H1 (cell line): ENCODE measurements at regions not wholly inside any gene's neighbourhood (a gene's known extent, or its start where the extent isn't known, plus 50 kb on each side); places are given as distances from the start of the nearest gene placed in this dataset.

Source experiments
- CTCF ChIA-PET: fragments of 300-600 bp; sonication (Branson Sonifier 250); formaldehyde crosslinking; loops from one replicate; lab custom pipeline; 2021; ENCODE audit not compliant: partially characterized antibody; lab: Charles Lee
- POLR2A ChIA-PET: fragments of 300-600 bp; sonication (Branson Sonifier 250); formaldehyde crosslinking; loops from one replicate; lab custom pipeline; 2021; ENCODE audit warnings: inconsistent platforms; ENCODE audit not compliant: partially characterized antibody; lab: Charles Lee
- DNase-seq, 2 experiments: peaks; one replicate each; pipeline versions ENCODE4 v3.0.0 to v3.0.0-alpha.2; 2010 to 2022; ENCODE audit warnings: low spot score in 2 of 2, low read depth in 1 of 2, mixed read lengths in 1 of 2
- FAIRE-seq: peaks from 2 replicates; lab custom pipeline; 2011; peaks lifted over from hg19 to GRCh38; lab: Jason Lieb, UNC
- H2AFZ ChIP-seq: 2 replicates; pipeline ENCODE4 v1.8.1; 2012; ENCODE audit warnings: low read length, inconsistent platforms
- H2AK5ac ChIP-seq: 2 replicates; pipeline ENCODE4 v1.6.1; 2013; ENCODE audit warnings: low read depth, low read length
- H2BK120ac ChIP-seq: replicated peaks from 2 replicates; pipeline ENCODE3; 2013; ENCODE audit warnings: low read depth, low read length, inconsistent platforms
- H2BK12ac ChIP-seq: 2 replicates; pipeline ENCODE4 v1.6.1; 2013; ENCODE audit warnings: low read depth, low read length
- H2BK15ac ChIP-seq: 2 replicates; pipeline ENCODE4 v1.6.1; 2013; ENCODE audit warnings: low read length
- H2BK20ac ChIP-seq: 2 replicates; pipeline ENCODE4 v1.6.1; 2013; ENCODE audit warnings: low read length
- H2BK5ac ChIP-seq: 2 replicates; pipeline ENCODE4 v1.6.1; 2013; ENCODE audit warnings: low read depth, low read length
- H3K14ac ChIP-seq: 2 replicates; pipeline ENCODE4 v1.6.1; 2013; ENCODE audit warnings: inconsistent platforms; ENCODE audit not compliant: insufficient read length
- H3K18ac ChIP-seq: 2 replicates; pipeline ENCODE4 v1.6.1; 2013; ENCODE audit warnings: low read length; ENCODE audit errors: extremely low read depth
- H3K23ac ChIP-seq: 2 replicates; pipeline ENCODE4 v1.6.1; 2013; ENCODE audit warnings: inconsistent platforms; ENCODE audit not compliant: insufficient read length
- H3K23me2 ChIP-seq: 2 replicates; pipeline ENCODE4 v1.6.1; 2013; ENCODE audit warnings: low read depth, low read length
- H3K27ac ChIP-seq: 2 replicates; pipeline ENCODE4 v1.6.1; 2011; ENCODE audit warnings: low read depth, low read length, inconsistent platforms
- H3K27me3 ChIP-seq, 4 experiments: replicated peaks in 1 of 4; 1 replicate in 1 of 4; 2 replicates in 3 of 4; pipeline versions ENCODE4 v1.6.1 to v1.8.1; 2011 to 2013; ENCODE audit warnings: low read length in 3 of 4, mild to moderate bottlenecking in 3 of 4, inconsistent platforms in 2 of 4, mixed read lengths in 2 of 4, moderate library complexity in 1 of 4; ENCODE audit not compliant: control insufficient read depth in 3 of 4, insufficient read depth in 3 of 4; ENCODE audit errors: extremely low read depth in 1 of 4
- H3K36me3 ChIP-seq, 4 experiments: 2 replicates each; pipeline versions ENCODE4 v1.6.1 to v1.8.1; 2011 to 2013; ENCODE audit warnings: mild to moderate bottlenecking in 4 of 4, low read length in 3 of 4, moderate library complexity in 2 of 4, control low read depth in 1 of 4, inconsistent platforms in 1 of 4; ENCODE audit not compliant: insufficient read depth in 4 of 4, control insufficient read depth in 2 of 4
- H3K4ac ChIP-seq: replicated peaks from 2 replicates; pipeline ENCODE3; 2013; ENCODE audit warnings: low read length, low read depth, mixed read lengths, inconsistent platforms; ENCODE audit not compliant: insufficient read length
- H3K4me1 ChIP-seq, 4 experiments: replicated peaks in 1 of 4; 1 replicate in 1 of 4; 2 replicates in 3 of 4; pipeline versions ENCODE4 v1.6.1 to v1.8.1; 2011 to 2013; ENCODE audit warnings: low read length in 3 of 4, inconsistent platforms in 2 of 4, mixed read lengths in 1 of 4; ENCODE audit not compliant: insufficient read depth in 4 of 4, control insufficient read depth in 3 of 4
- H3K4me2 ChIP-seq, 2 experiments: 2 replicates each; pipeline versions ENCODE4 v1.6.1 to v1.8.1; 2011 to 2013; ENCODE audit warnings: low read depth in 2 of 2, low read length in 2 of 2, control low read depth in 1 of 2, inconsistent platforms in 1 of 2, mild to moderate bottlenecking in 1 of 2; ENCODE audit not compliant: insufficient read depth in 1 of 2
- H3K4me3 ChIP-seq, 4 experiments: fragments of 200-600, 300-600 bp in 1 of 4; sonication (generic), shearing (Covaris generic), sonication (Bioruptor Twin) in 1 of 4; 2 replicates each; pipeline versions ENCODE4 v1.5.1 to v1.8.1; 2011 to 2016; ENCODE audit warnings: low read length in 4 of 4, low read depth in 3 of 4, control low read depth in 2 of 4, inconsistent platforms in 2 of 4, mild to moderate bottlenecking in 2 of 4, mixed read lengths in 1 of 4, moderate library complexity in 1 of 4; ENCODE audit not compliant: insufficient read depth in 2 of 4; ENCODE audit errors: extremely low read depth in 1 of 4
- H3K56ac ChIP-seq: replicated peaks from 2 replicates; pipeline ENCODE3; 2013; ENCODE audit warnings: low read depth, mild to moderate bottlenecking, mixed read lengths, low read length, inconsistent platforms; ENCODE audit not compliant: insufficient read length
- H3K79me1 ChIP-seq: 2 replicates; pipeline ENCODE4 v1.6.1; 2013; ENCODE audit warnings: low read depth, low read length, control low read depth
- H3K79me2 ChIP-seq, 2 experiments: 2 replicates each; pipeline versions ENCODE4 v1.6.1 to v1.8.1; 2012 to 2013; ENCODE audit warnings: low read length in 2 of 2, mild to moderate bottlenecking in 2 of 2, inconsistent platforms in 1 of 2; ENCODE audit not compliant: insufficient read depth in 2 of 2, control insufficient read depth in 1 of 2
- H3K9ac ChIP-seq, 4 experiments: replicated peaks in 1 of 4; 1 replicate in 1 of 4; 2 replicates in 3 of 4; pipeline versions ENCODE4 v1.6.1 to v1.8.1; 2011 to 2013; ENCODE audit warnings: low read depth in 3 of 4, low read length in 3 of 4, control low read depth in 2 of 4, mild to moderate bottlenecking in 2 of 4, moderate library complexity in 2 of 4, inconsistent platforms in 1 of 4; ENCODE audit errors: extremely low read depth in 1 of 4
- H3K9me3 ChIP-seq, 2 experiments: 2 replicates each; pipeline versions ENCODE4 v1.6.1 to v1.8.1; 2012 to 2013; ENCODE audit warnings: mild to moderate bottlenecking in 2 of 2, moderate library complexity in 2 of 2, control low read depth in 1 of 2, inconsistent platforms in 1 of 2, low read depth in 1 of 2, low read length in 1 of 2, mixed read lengths in 1 of 2; ENCODE audit not compliant: insufficient read depth in 2 of 2
- H4K20me1 ChIP-seq, 2 experiments: replicated peaks in 1 of 2; 2 replicates each; pipeline versions ENCODE3 to v1.8.1; 2011 to 2013; ENCODE audit warnings: inconsistent platforms in 2 of 2, low read length in 2 of 2, mild to moderate bottlenecking in 1 of 2; ENCODE audit not compliant: insufficient read depth in 2 of 2, control insufficient read depth in 1 of 2
- H4K5ac ChIP-seq: 2 replicates; pipeline ENCODE4 v1.6.1; 2013; ENCODE audit warnings: low read length, low read depth, mixed read lengths, inconsistent platforms; ENCODE audit not compliant: insufficient read length
- H4K8ac ChIP-seq: 2 replicates; pipeline ENCODE4 v1.8.0; 2013; ENCODE audit warnings: mild to moderate bottlenecking, moderate library complexity, low read length, inconsistent platforms; ENCODE audit not compliant: insufficient read depth; ENCODE audit errors: extremely low read depth
- H4K91ac ChIP-seq: replicated peaks from 2 replicates; pipeline ENCODE3; 2013; ENCODE audit warnings: low read length, mixed read lengths, inconsistent platforms; ENCODE audit not compliant: insufficient read length
- BCL11A ChIP-seq, 2 experiments: IDR thresholded peaks; one replicate each; pipeline ENCODE4 v1.6.1; 2011; ENCODE audit warnings: low read depth in 2 of 2, low read length in 2 of 2, mild to moderate bottlenecking in 2 of 2
- CHD1 ChIP-seq: IDR thresholded peaks from 2 replicates; pipeline ENCODE4 v1.6.1; 2012; ENCODE audit warnings: low read depth, low read length, improper control_type of control experiment
- EZH2 ChIP-seq: fragments of 200-600 bp; sonication (generic); IDR thresholded peaks from 2 replicates; pipeline ENCODE4 v1.7.1; 2012; ENCODE audit warnings: low read depth, mild to moderate bottlenecking, moderate library complexity, low read length, inconsistent platforms; ENCODE audit not compliant: severe bottlenecking
- HDAC6 ChIP-seq: IDR thresholded peaks from one replicate; pipeline ENCODE4 v1.7.1; 2012; ENCODE audit warnings: low read depth, mild to moderate bottlenecking, inconsistent platforms, low read length, moderate library complexity
- NANOG ChIP-seq: IDR thresholded peaks from 2 replicates; pipeline ENCODE4 v1.6.1; 2011; ENCODE audit warnings: low read length, low read depth, mild to moderate bottlenecking, inconsistent platforms; ENCODE audit not compliant: insufficient read depth, poor library complexity, severe bottlenecking
- RBBP5 ChIP-seq: IDR thresholded peaks from 2 replicates; pipeline ENCODE4 v1.7.1; 2012; ENCODE audit warnings: low read depth, mild to moderate bottlenecking, inconsistent platforms, low read length, moderate library complexity, borderline replicate concordance
- SUZ12 ChIP-seq: fragments of 200-600 bp; sonication (generic); IDR thresholded peaks from 2 replicates; pipeline ENCODE4 v1.6.1; 2012; ENCODE audit warnings: mild to moderate bottlenecking, inconsistent platforms, low read length, moderate library complexity, mixed read lengths
- TBP ChIP-seq: IDR thresholded peaks from 2 replicates; pipeline ENCODE4 v1.6.1; 2011; ENCODE audit warnings: low read depth, low read length, improper control_type of control experiment
- WGBS, 2 experiments: shearing (Covaris generic) in 1 of 2; methylation state at CpG; one replicate each; pipeline versions ENCODE4 v1.1.6 to v1.1.7; 2013 to 2015; ENCODE audit warnings: low lambda C conversion rate in 2 of 2, mixed read lengths in 2 of 2, inconsistent platforms in 1 of 2, low coverage in 1 of 2, missing lambda C conversion rate in 1 of 2; ENCODE audit not compliant: insufficient replicate concordance in 2 of 2, insufficient coverage in 1 of 2, insufficient read length in 1 of 2; ENCODE audit errors: extremely low coverage in 1 of 2, missing lambda C conversion rate in 1 of 2; 5-methylcytosine and 5-hydroxymethylcytosine counted together

GRCh38 chr4:42329421-42329820 lies 67.9 kb upstream of the SHISA3 start:
- Histone ChIP-seq H3K23ac (no peak overlapping the region), H2AK5ac (no peak overlapping the region), H4K5ac (no peak overlapping the region), H3K9ac (no peak overlapping the region), H2AFZ (no peak overlapping the region), H3K9me3 (no peaks in the 10 kb centered on the region), H3K36me3 (no peaks in the 10 kb centered on the region), H2BK5ac (no peak overlapping the region), H3K14ac (no peak overlapping the region), H2BK120ac (no peak overlapping the region), H3K27me3 (no peaks in the 10 kb centered on the region), H3K27ac (no peak overlapping the region), H3K4me3 (no peak overlapping the region), H3K23me2 (no peaks in the 10 kb centered on the region), H3K56ac (no peak overlapping the region), H2BK15ac (no peak overlapping the region), H3K79me2 (no peaks in the 10 kb centered on the region), H4K91ac (no peak overlapping the region), H3K79me1 (no peaks in the 10 kb centered on the region), H3K18ac (no peak overlapping the region), H3K4me1 (no peaks in the 10 kb centered on the region), H3K4me2 (no peak overlapping the region), H2BK20ac (no peak overlapping the region), H4K8ac (no peak overlapping the region), H4K20me1 (no peaks in the 10 kb centered on the region), H3K4ac (no peak overlapping the region), H2BK12ac (no peak overlapping the region)
- DNase-seq, result no peak
- WGBS, 2 experiments, result 33% methylated on average over 3 of the region's 3 CpGs; no CpG with 5 or more reads in 1 of the 2 experiments
- ChIA-PET CTCF (interaction anchor here (0.8 to 5.0 kb wide), 8 partner anchors 8 to 74 kb away, joined by 3 to 22 read pairs (median 4); no protein-coding TSS in a partner anchor), POLR2A (interaction anchor here (1.0 kb wide), 1 partner anchor 36 kb away, joined by 3 read pairs; no protein-coding TSS in a partner anchor)
- TF ChIP-seq HDAC6 (no peak), BCL11A (IDR thresholded peaks at IDR 0.05; ENCODE audit: low read depth in 2 of 2, low read length in 2 of 2) (no peak), SUZ12 (no peak), TBP (no peak), NANOG (no peak), RBBP5 (no peak), EZH2 (no peak), CHD1 (no peak)
- FAIRE-seq, result no peak
